Neural cell (in vitro differentiated cells): ENCODE measurements at regions not wholly inside any gene's neighbourhood (a gene's known extent, or its start where the extent isn't known, plus 50 kb on each side); places are given as distances from the start of the nearest gene placed in this dataset.

Experiments used
- H2AFZ ChIP-seq: fragments of 200-600, 300-800 bp; sonication (generic), shearing (Covaris generic); 2 replicates; pipeline ENCODE4 v1.6.0; 2014; ENCODE audit warnings: low read depth, mild to moderate bottlenecking, antibody characterized with exemption, low read length, moderate library complexity
- H3F3A ChIP-seq: fragments of 200-600 bp; shearing (Covaris generic); 2 replicates; pipeline ENCODE4 v1.6.1; 2016; ENCODE audit warnings: mild to moderate bottlenecking, moderate library complexity, mixed read lengths, antibody characterized with exemption, low read length; ENCODE audit not compliant: insufficient read depth, poor library complexity, severe bottlenecking
- H3K27ac ChIP-seq: fragments of 200-600, 300-800 bp; sonication (generic), shearing (Covaris generic); 2 replicates; pipeline ENCODE4 v1.5.1; 2014; ENCODE audit warnings: mild to moderate bottlenecking, low read length, moderate library complexity
- H3K27me3 ChIP-seq: fragments of 300-800, 200-600 bp; sonication (generic), shearing (Covaris generic); 2 replicates; pipeline ENCODE4 v1.6.0; 2014; ENCODE audit warnings: mild to moderate bottlenecking, low read depth, low read length, moderate library complexity; ENCODE audit not compliant: insufficient read depth
- H3K36me3 ChIP-seq: fragments of 300-800, 200-600 bp; sonication (generic), shearing (Covaris generic); 2 replicates; pipeline ENCODE4 v1.5.1; 2014; ENCODE audit warnings: mild to moderate bottlenecking, antibody characterized with exemption, low read length, moderate library complexity; ENCODE audit not compliant: insufficient read depth
- H3K4me2 ChIP-seq: fragments of 300-800, 200-600 bp; sonication (generic), shearing (Covaris generic); 2 replicates; pipeline ENCODE4 v1.6.0; 2014; ENCODE audit warnings: mild to moderate bottlenecking, low read length
- H3K4me3 ChIP-seq: fragments of 300-800, 200-600 bp; sonication (generic), shearing (Covaris generic); 2 replicates; pipeline ENCODE4 v1.5.1; 2014; ENCODE audit warnings: mild to moderate bottlenecking, low read length, moderate library complexity
- H3K79me2 ChIP-seq: fragments of 200-600 bp; shearing (Covaris generic); replicated peaks from 2 replicates; pipeline ENCODE4 v1.6.0; 2014; ENCODE audit warnings: mild to moderate bottlenecking, low read length, moderate library complexity; ENCODE audit not compliant: insufficient read depth
- H3K9ac ChIP-seq: fragments of 300-800, 200-600 bp; sonication (generic), shearing (Covaris generic); 2 replicates; pipeline ENCODE4 v1.6.1; 2016; ENCODE audit warnings: mild to moderate bottlenecking, low read length, mixed read lengths
- H3K9me2 ChIP-seq: fragments of 200-600 bp; shearing (Covaris generic); 2 replicates; pipeline ENCODE4 v1.6.1; 2016; ENCODE audit warnings: mild to moderate bottlenecking, low read length, mixed read lengths; ENCODE audit not compliant: insufficient read depth
- H3K9me3 ChIP-seq: fragments of 200-600, 300-800 bp; sonication (generic), shearing (Covaris generic); 2 replicates; pipeline ENCODE4 v1.6.1; 2016; ENCODE audit warnings: mild to moderate bottlenecking, mixed run types, low read length, moderate library complexity, mixed read lengths
- H4K20me1 ChIP-seq: fragments of 200-600 bp; shearing (Covaris generic); 2 replicates; pipeline ENCODE4 v1.6.1; 2016; ENCODE audit warnings: mild to moderate bottlenecking, mixed run types; ENCODE audit not compliant: insufficient read depth
- CTCF ChIP-seq: fragments of 450-650 bp; IDR thresholded peaks from 2 replicates; pipeline ENCODE4 v1.5.1; 2014; ENCODE audit warnings: antibody characterized with exemption, mild to moderate bottlenecking, moderate library complexity; ENCODE audit not compliant: poor library complexity, severe bottlenecking
- EP300 ChIP-seq: fragments of 450-650 bp; conservative IDR thresholded peaks from 2 replicates; pipeline ENCODE4 v1.6.1; 2014; ENCODE audit warnings: antibody characterized with exemption, mild to moderate bottlenecking, moderate library complexity; ENCODE audit not compliant: poor library complexity, severe bottlenecking
- EZH2 ChIP-seq: fragments of 200-600, 300-800 bp; shearing (Covaris generic), sonication (generic); IDR thresholded peaks from 2 replicates; pipeline ENCODE4 v1.6.1; 2014; ENCODE audit warnings: antibody characterized with exemption, low read length, borderline replicate concordance, mild to moderate bottlenecking; ENCODE audit not compliant: insufficient read depth, poor library complexity, severe bottlenecking
- MXI1 ChIP-seq: fragments of 450-650 bp; conservative IDR thresholded peaks from 2 replicates; pipeline ENCODE4 v1.6.1; 2014; ENCODE audit warnings: antibody characterized with exemption, mild to moderate bottlenecking; ENCODE audit not compliant: poor library complexity, severe bottlenecking
- POLR2AphosphoS5 ChIP-seq: IDR thresholded peaks from 2 replicates; pipeline ENCODE4 v1.6.1; 2012
- RAD21 ChIP-seq: fragments of 450-650 bp; conservative IDR thresholded peaks from 2 replicates; pipeline ENCODE4 v1.6.1; 2014; ENCODE audit warnings: antibody characterized with exemption, mild to moderate bottlenecking, moderate library complexity
- REST ChIP-seq: IDR thresholded peaks from 2 replicates; pipeline ENCODE4 v1.6.1; 2012; ENCODE audit warnings: borderline replicate concordance
- SMC3 ChIP-seq: fragments of 450-650 bp; conservative IDR thresholded peaks from 2 replicates; pipeline ENCODE4 v1.6.1; 2014; ENCODE audit warnings: antibody characterized with exemption, mild to moderate bottlenecking, moderate library complexity; ENCODE audit not compliant: poor library complexity
- TAF1 ChIP-seq: IDR thresholded peaks from 2 replicates; pipeline ENCODE4 v1.6.1; 2012; ENCODE audit warnings: low read depth

- Histone ChIP-seq H3K9ac (no peak overlapping the region), H2AFZ (no peak overlapping the region), H3F3A (no peaks in the 10 kb centered on the region), H3K27ac (no peak overlapping the region), H3K4me3 (no peak overlapping the region), H3K79me2 (no peaks in the 10 kb centered on the region), H3K27me3 (no peaks in the 10 kb centered on the region), H3K9me2 (no peaks in the 10 kb centered on the region), H3K9me3 (no peaks in the 10 kb centered on the region), H3K4me2 (no peak overlapping the region), H3K36me3 (no peaks in the 10 kb centered on the region), H4K20me1 (no peaks in the 10 kb centered on the region)
- TF ChIP-seq EZH2 (no peak), SMC3 (no peak), POLR2AphosphoS5 (no peak), EP300 (no peak), CTCF (no peak), REST (no peak), TAF1 (no peak), RAD21 (no peak), MXI1 (no peak)
Observed at GRCh38 chr7:135853499-135853898, 104.9 kb upstream of the FAM180A start.

- H3K9me2 ChIP-seq, result no peaks in the 10 kb centered on the region
- H3K27ac ChIP-seq, result no peak overlapping the region
- no peaks in the 10 kb centered on the region for H3K9me3 ChIP-seq
- H3K9ac ChIP-seq, result no peak overlapping the region
- no peaks in the 10 kb centered on the region for H3F3A ChIP-seq
- H3K79me2 ChIP-seq, result no peaks in the 10 kb centered on the region
- no peaks in the 10 kb centered on the region for H3K27me3 ChIP-seq
- no peaks in the 10 kb centered on the region for H3K36me3 ChIP-seq
- H4K20me1 ChIP-seq, result no peaks in the 10 kb centered on the region
- no peak overlapping the region for H2AFZ ChIP-seq
- H3K4me3 ChIP-seq, result no peak overlapping the region
- no peak overlapping the region for H3K4me2 ChIP-seq
- TF ChIP-seq CTCF, result no peak
- TF ChIP-seq SMC3, result no peak
- no peak for TF ChIP-seq EP300
- no peak for TF ChIP-seq REST
- TF ChIP-seq MXI1, result no peak
- TF ChIP-seq RAD21, result no peak
- no peak for TF ChIP-seq TAF1
- no peak for TF ChIP-seq POLR2AphosphoS5
- no peak for TF ChIP-seq EZH2
Observed at GRCh38 chr7:135853008-135853407, 104.4 kb upstream of the FAM180A start.
